Nephron progenitor cell (in vitro differentiated cells): ENCODE measurements at regions not wholly inside any gene's neighbourhood (a gene's known extent, or its start where the extent isn't known, plus 50 kb on each side); places are given as distances from the start of the nearest gene placed in this dataset.
A peak's percentile ranks its signal among the peaks of the same experiment; 100 is the strongest.

Experiments used
- DNase-seq: peaks from one replicate; pipeline ENCODE4 v3.0.0; 2021
- H3K27ac Mint-ChIP-seq: 2 replicates; pipeline ENCODE4 v1.8.0; 2021; ENCODE audit warnings: mild to moderate bottlenecking, moderate library complexity, mixed read lengths
- H3K27me3 Mint-ChIP-seq: 2 replicates; pipeline ENCODE4 v1.8.0; 2021; ENCODE audit warnings: mild to moderate bottlenecking, low read depth, mixed read lengths; ENCODE audit not compliant: poor library complexity
- H3K36me3 Mint-ChIP-seq: 2 replicates; pipeline ENCODE4 v1.8.0; 2021; ENCODE audit warnings: low read depth, mixed read lengths
- H3K4me1 Mint-ChIP-seq: 2 replicates; pipeline ENCODE4 v1.8.0; 2021; ENCODE audit warnings: mixed read lengths
- H3K4me3 Mint-ChIP-seq: 2 replicates; pipeline ENCODE4 v1.8.0; 2021; ENCODE audit warnings: mild to moderate bottlenecking, moderate library complexity, mixed read lengths
- H3K9me3 Mint-ChIP-seq: 2 replicates; pipeline ENCODE4 v1.8.0; 2021; ENCODE audit warnings: mild to moderate bottlenecking, moderate library complexity, mixed read lengths
- CTCF ChIP-seq: fragments of 200-600 bp; sonication (generic); IDR thresholded peaks from 2 replicates; pipeline ENCODE4 v1.5.0; 2021; ENCODE audit warnings: antibody characterized with exemption

- Mint-ChIP-seq H3K36me3 (peaks cover 18% of the 10 kb centered on the region), H3K4me3 (no peak overlapping the region), H3K4me1 (peaks cover 35% of the 10 kb centered on the region), H3K27ac (no peak overlapping the region), H3K9me3 (no peaks in the 10 kb centered on the region), H3K27me3 (peaks cover 2% of the 10 kb centered on the region)
- TF ChIP-seq CTCF, result no peak
- no peak for DNase-seq
These were observed 117.7 kb downstream of the RFLNA start for GRCh38 chr12:124412646-124413015.

- no peaks in the 10 kb centered on the region for H3K9me3 Mint-ChIP-seq
- TF ChIP-seq CTCF, result no peak
- H3K27ac Mint-ChIP-seq, result no peak overlapping the region
- no peak for DNase-seq
- H3K4me1 Mint-ChIP-seq, result peaks cover 38% of the 10 kb centered on the region
- H3K27me3 Mint-ChIP-seq, result no peaks in the 10 kb centered on the region
- no peak overlapping the region for H3K4me3 Mint-ChIP-seq
- peaks cover 15% of the 10 kb centered on the region for H3K36me3 Mint-ChIP-seq
These were observed 117.2 kb downstream of the RFLNA start for GRCh38 chr12:124411953-124412645.

GRCh38 chr12:124411281-124411878 lies 116.5 kb downstream of the RFLNA start:
- Mint-ChIP-seq H3K4me3 (peak overlapping the region; percentile 39), H3K27me3 (no peaks in the 10 kb centered on the region), H3K4me1 (peaks cover 41% of the 10 kb centered on the region), H3K27ac (peak overlapping the region; percentile 86), H3K9me3 (no peaks in the 10 kb centered on the region), H3K36me3 (peaks cover 16% of the 10 kb centered on the region)
- DNase-seq, result peak; percentile 52
- no peak for TF ChIP-seq CTCF

- Mint-ChIP-seq H3K9me3 (no peaks in the 10 kb centered on the region), H3K27me3 (no peaks in the 10 kb centered on the region), H3K4me3 (peak overlapping the region; percentile 54), H3K36me3 (peaks cover 12% of the 10 kb centered on the region), H3K4me1 (peaks cover 41% of the 10 kb centered on the region), H3K27ac (peak overlapping the region; percentile 97)
- no peak for TF ChIP-seq CTCF
- DNase-seq, result peak; percentile 47
These were observed 115.7 kb downstream of the RFLNA start for GRCh38 chr12:124410354-124411175.

GRCh38 chr12:124408822-124409517 lies 114.1 kb downstream of the RFLNA start:
- no peak for TF ChIP-seq CTCF
- peaks cover 12% of the 10 kb centered on the region for H3K36me3 Mint-ChIP-seq
- H3K4me1 Mint-ChIP-seq, result peaks cover 53% of the 10 kb centered on the region
- H3K27me3 Mint-ChIP-seq, result no peaks in the 10 kb centered on the region
- H3K27ac Mint-ChIP-seq, result no peak overlapping the region
- H3K9me3 Mint-ChIP-seq, result no peaks in the 10 kb centered on the region
- no peak overlapping the region for H3K4me3 Mint-ChIP-seq
- no peak for DNase-seq
